Fibroblast of mammary gland (primary cell): ENCODE measurements at regions not wholly inside any gene's neighbourhood (a gene's known extent, or its start where the extent isn't known, plus 50 kb on each side); places are given as distances from the start of the nearest gene placed in this dataset.
A peak's percentile ranks its signal among the peaks of the same experiment; 100 is the strongest.

Experiments
- DNase-seq: peaks from one replicate; pipeline ENCODE4 v3.0.0-alpha.2; 2010; ENCODE audit warnings: low read depth
- H3K4me3 ChIP-seq: 2 replicates; pipeline ENCODE4 v1.5.1; 2011; ENCODE audit warnings: low read depth, mild to moderate bottlenecking, low read length, moderate library complexity; ENCODE audit not compliant: control insufficient read depth
- CTCF ChIP-seq: conservative IDR thresholded peaks from 2 replicates; pipeline ENCODE4 v1.5.1; 2011; ENCODE audit warnings: low read depth, low read length, inconsistent platforms; ENCODE audit not compliant: control insufficient read depth, insufficient read depth

- TF ChIP-seq CTCF = no peak
- no peak for DNase-seq
- H3K4me3 ChIP-seq = no peak overlapping the region
Measured at GRCh38 chr6:112649853-112650252, 302.7 kb downstream of the RFPL4B start.

- DNase-seq = no peak
- no peak for TF ChIP-seq CTCF
Measured at GRCh38 chr6:112651239-112651638, 304.1 kb downstream of the RFPL4B start.

GRCh38 chr6:112659912-112660311 lies 312.8 kb downstream of the RFPL4B start:
- H3K4me3 ChIP-seq = no peak overlapping the region
- no peak for TF ChIP-seq CTCF
- DNase-seq = no peak

More at GRCh38 chr6:112651239-112651638, 304.1 kb downstream of the RFPL4B start:
- H3K4me3 ChIP-seq = no peak overlapping the region

GRCh38 chr6:112660626-112661025 lies 313.5 kb downstream of the RFPL4B start:
- H3K4me3 ChIP-seq = no peak overlapping the region
- TF ChIP-seq CTCF = no peak
- DNase-seq = no peak

- DNase-seq = peak; percentile 23
- no peak overlapping the region for H3K4me3 ChIP-seq
- TF ChIP-seq CTCF = no peak
Measured at GRCh38 chr6:112663698-112664097, 316.6 kb downstream of the RFPL4B start.

- TF ChIP-seq CTCF = no peak
- H3K4me3 ChIP-seq = no peak overlapping the region
- DNase-seq = peak; percentile 93
Measured at GRCh38 chr6:112665114-112665513, 318.0 kb downstream of the RFPL4B start.

- no peak for TF ChIP-seq CTCF
- DNase-seq = peak; percentile 75
- no peak overlapping the region for H3K4me3 ChIP-seq
Measured at GRCh38 chr6:112665815-112666214, 318.7 kb downstream of the RFPL4B start.
